Activated T-cell treated with anti-CD3 and anti-CD28 coated beads, Interleukin-2, amount 50 U/mL, for 4 hours (primary cell): ENCODE measurements at regions not wholly inside any gene's neighbourhood (a gene's known extent, or its start where the extent isn't known, plus 50 kb on each side); places are given as distances from the start of the nearest gene placed in this dataset.
"Not testable (repeated sequence)": the region's sequence is repeated elsewhere in the genome, so short reads cannot be mapped to it uniquely, and the experiment has no call there.

Experiments
- ATAC-seq, 2 donors: fragments of 200-7000 bp; cut with Tn5 transposase; one replicate each; pipeline ENCODE4 v1.10.0; 2021
- DNase-seq: peaks from one replicate; pipeline ENCODE4 v3.0.0-alpha.2; 2020
- H3K27me3 Mint-ChIP-seq: one replicate; pipeline ENCODE4 v1.8.0; 2021; ENCODE audit warnings: low read depth, mixed read lengths
- H3K36me3 Mint-ChIP-seq: one replicate; pipeline ENCODE4 v1.8.0; 2022; ENCODE audit warnings: mixed read lengths; ENCODE audit not compliant: insufficient read depth
- H3K4me1 Mint-ChIP-seq: one replicate; pipeline ENCODE4 v1.8.0; 2021; ENCODE audit warnings: low read depth, mixed read lengths
- H3K4me3 Mint-ChIP-seq: one replicate; pipeline ENCODE4 v1.8.0; 2021; ENCODE audit warnings: mild to moderate bottlenecking, moderate library complexity, mixed read lengths
- H3K9me3 Mint-ChIP-seq: one replicate; pipeline ENCODE4 v1.8.0; 2021; ENCODE audit warnings: mixed read lengths

- H3K9me3 Mint-ChIP-seq = no peaks in the 10 kb centered on the region
- no peak for ATAC-seq
- no peak overlapping the region for H3K4me3 Mint-ChIP-seq
- peaks cover 1% of the 10 kb centered on the region for H3K27me3 Mint-ChIP-seq
- no peak for DNase-seq
- H3K4me1 Mint-ChIP-seq = no peaks in the 10 kb centered on the region
- no peaks in the 10 kb centered on the region for H3K36me3 Mint-ChIP-seq
Observed at GRCh38 chr15:69696946-69697345, 244.3 kb downstream of the RPLP1 start.

GRCh38 chr15:69697916-69698315 lies 245.3 kb downstream of the RPLP1 start:
- no peak for DNase-seq
- ATAC-seq = no peak
- no peak overlapping the region for H3K4me3 Mint-ChIP-seq
- H3K36me3 Mint-ChIP-seq = no peaks in the 10 kb centered on the region
- H3K4me1 Mint-ChIP-seq = no peaks in the 10 kb centered on the region
- peaks cover 1% of the 10 kb centered on the region for H3K27me3 Mint-ChIP-seq
- H3K9me3 Mint-ChIP-seq = no peaks in the 10 kb centered on the region

GRCh38 chr15:69699096-69699495 lies 246.5 kb downstream of the RPLP1 start:
- Mint-ChIP-seq H3K4me1 (no peaks in the 10 kb centered on the region), H3K27me3 (peaks cover 1% of the 10 kb centered on the region), H3K9me3 (no peaks in the 10 kb centered on the region), H3K4me3 (no peak overlapping the region), H3K36me3 (no peaks in the 10 kb centered on the region)
- DNase-seq (no peak), ATAC-seq (no peak)

- ATAC-seq (peak; percentile 28 to 34), DNase-seq (no peak)
- Mint-ChIP-seq H3K9me3 (no peaks in the 10 kb centered on the region), H3K36me3 (no peaks in the 10 kb centered on the region), H3K4me3 (no peak overlapping the region), H3K27me3 (peaks cover 1% of the 10 kb centered on the region), H3K4me1 (no peaks in the 10 kb centered on the region)
Observed at GRCh38 chr15:69700380-69700779, 247.8 kb downstream of the RPLP1 start.

- Mint-ChIP-seq H3K36me3 (no peaks in the 10 kb centered on the region), H3K4me1 (no peaks in the 10 kb centered on the region), H3K4me3 (no peak overlapping the region), H3K9me3 (no peaks in the 10 kb centered on the region), H3K27me3 (no peaks in the 10 kb centered on the region)
- ATAC-seq (no peak), DNase-seq (no peak)
Observed at GRCh38 chr15:69701198-69701597, 248.6 kb downstream of the RPLP1 start.

GRCh38 chr15:69703532-69704187 lies 251.0 kb downstream of the RPLP1 start:
- no peak overlapping the region for H3K4me3 Mint-ChIP-seq
- peaks cover 7% of the 10 kb centered on the region for H3K9me3 Mint-ChIP-seq
- no peaks in the 10 kb centered on the region for H3K4me1 Mint-ChIP-seq
- no peak for DNase-seq
- no peaks in the 10 kb centered on the region for H3K27me3 Mint-ChIP-seq
- no peaks in the 10 kb centered on the region for H3K36me3 Mint-ChIP-seq
- no peak for ATAC-seq

- Mint-ChIP-seq H3K27me3 (no peaks in the 10 kb centered on the region), H3K36me3 (no peaks in the 10 kb centered on the region), H3K4me1 (no peaks in the 10 kb centered on the region), H3K4me3 (no peak overlapping the region), H3K9me3 (peaks cover 7% of the 10 kb centered on the region)
- ATAC-seq (no peak), DNase-seq (no peak)
Observed at GRCh38 chr15:69704229-69704628, 251.6 kb downstream of the RPLP1 start.

GRCh38 chr15:69704700-69705099 lies 252.1 kb downstream of the RPLP1 start:
- no peaks in the 10 kb centered on the region for H3K4me1 Mint-ChIP-seq
- ATAC-seq = no peak
- H3K27me3 Mint-ChIP-seq = no peaks in the 10 kb centered on the region
- H3K9me3 Mint-ChIP-seq = peaks cover 7% of the 10 kb centered on the region
- H3K4me3 Mint-ChIP-seq = no peak overlapping the region
- H3K36me3 Mint-ChIP-seq = no peaks in the 10 kb centered on the region
- no peak for DNase-seq

GRCh38 chr15:69706353-69707097 lies 253.9 kb downstream of the RPLP1 start:
- H3K27me3 Mint-ChIP-seq = no peaks in the 10 kb centered on the region
- peaks cover 12% of the 10 kb centered on the region for H3K9me3 Mint-ChIP-seq
- ATAC-seq = no peak
- H3K4me1 Mint-ChIP-seq = no peaks in the 10 kb centered on the region
- H3K36me3 Mint-ChIP-seq = peaks cover 2% of the 10 kb centered on the region
- H3K4me3 Mint-ChIP-seq = no peak overlapping the region
- no peak for DNase-seq

- H3K9me3 Mint-ChIP-seq = peaks cover 12% of the 10 kb centered on the region
- not testable (repeated sequence) for H3K4me3 Mint-ChIP-seq, DNase-seq, H3K36me3 Mint-ChIP-seq, H3K4me1 Mint-ChIP-seq, ATAC-seq, H3K27me3 Mint-ChIP-seq
Observed at GRCh38 chr15:69707241-69707640, 254.6 kb downstream of the RPLP1 start.

- not testable (repeated sequence) for DNase-seq, H3K27me3 Mint-ChIP-seq, H3K36me3 Mint-ChIP-seq, ATAC-seq, H3K4me3 Mint-ChIP-seq
- Mint-ChIP-seq H3K9me3 (peaks cover 12% of the 10 kb centered on the region), H3K4me1 (peaks cover 12% of the 10 kb centered on the region)
Observed at GRCh38 chr15:69708436-69709122, 256.0 kb downstream of the RPLP1 start.

- H3K36me3 Mint-ChIP-seq = peaks cover 2% of the 10 kb centered on the region
- ATAC-seq (no peak), DNase-seq (no peak)
- peaks cover 12% of the 10 kb centered on the region for H3K9me3 Mint-ChIP-seq
- peaks cover 49% of the 10 kb centered on the region for H3K4me1 Mint-ChIP-seq
- H3K4me3 Mint-ChIP-seq = no peak overlapping the region
- no peaks in the 10 kb centered on the region for H3K27me3 Mint-ChIP-seq
Observed at GRCh38 chr15:69712991-69713390, 260.4 kb downstream of the RPLP1 start.

- no peaks in the 10 kb centered on the region for H3K27me3 Mint-ChIP-seq
- H3K4me3 Mint-ChIP-seq = peak overlapping the region; percentile 30
- peaks cover 57% of the 10 kb centered on the region for H3K4me1 Mint-ChIP-seq
- H3K9me3 Mint-ChIP-seq = peaks cover 5% of the 10 kb centered on the region
- peak; percentile 60 for DNase-seq
- ATAC-seq = peak; percentile 91 to 96
- peaks cover 2% of the 10 kb centered on the region for H3K36me3 Mint-ChIP-seq
Observed at GRCh38 chr15:69713726-69714559, 261.3 kb downstream of the RPLP1 start.

GRCh38 chr15:69715210-69715609 lies 262.6 kb downstream of the RPLP1 start:
- no peak for DNase-seq
- no peaks in the 10 kb centered on the region for H3K27me3 Mint-ChIP-seq
- peaks cover 70% of the 10 kb centered on the region for H3K4me1 Mint-ChIP-seq
- H3K9me3 Mint-ChIP-seq = peaks cover 5% of the 10 kb centered on the region
- no peak for ATAC-seq
- no peak overlapping the region for H3K4me3 Mint-ChIP-seq
- peaks cover 2% of the 10 kb centered on the region for H3K36me3 Mint-ChIP-seq
